Esophagus muscularis mucosa (tissue), 3 donors: ENCODE measurements at regions not wholly inside any gene's neighbourhood (a gene's known extent, or its start where the extent isn't known, plus 50 kb on each side); places are given as distances from the start of the nearest gene placed in this dataset.

ENCODE experiments used
- POLR2A ChIP-seq: fragments of 450-650 bp; IDR thresholded peaks from one replicate; pipeline ENCODE4 v1.6.1; 2017; ENCODE audit warnings: antibody characterized with exemption, moderate library complexity, mild to moderate bottlenecking, low read depth
- TF ChIP-seq, protein P1 (sequence below), 3 experiments: fragments of 200-600 bp in 2 of 3; fragments of 450-650 bp in 1 of 3; sonication (generic) in 2 of 3; IDR thresholded peaks; one replicate each; pipeline ENCODE4 v1.5.1; 2017 to 2019; ENCODE audit warnings: antibody characterized with exemption in 3 of 3, mild to moderate bottlenecking in 2 of 3, moderate library complexity in 1 of 3

DNA sequence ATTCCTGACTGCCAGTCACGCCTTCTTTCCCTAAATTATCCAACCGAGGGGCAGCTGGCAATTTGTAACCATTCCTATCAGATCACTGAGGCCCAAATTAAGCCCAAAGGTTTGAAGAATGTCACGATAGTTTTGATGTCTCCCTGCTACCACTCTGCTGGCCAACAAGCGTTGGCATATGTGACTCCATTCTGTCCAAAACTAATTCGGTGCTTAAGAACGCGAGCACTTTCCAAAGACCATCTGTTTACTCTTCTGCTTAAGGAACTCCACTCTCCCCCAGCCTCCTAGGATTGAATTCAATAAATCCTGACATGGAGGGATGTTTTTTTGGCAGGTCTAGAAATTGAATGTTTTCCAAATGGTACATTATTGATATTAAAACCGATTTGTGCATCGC is 131.5 kb upstream of the CTBP2 start:
- no peak for TF ChIP-seq POLR2A
- TF ChIP-seq, protein P1, sequence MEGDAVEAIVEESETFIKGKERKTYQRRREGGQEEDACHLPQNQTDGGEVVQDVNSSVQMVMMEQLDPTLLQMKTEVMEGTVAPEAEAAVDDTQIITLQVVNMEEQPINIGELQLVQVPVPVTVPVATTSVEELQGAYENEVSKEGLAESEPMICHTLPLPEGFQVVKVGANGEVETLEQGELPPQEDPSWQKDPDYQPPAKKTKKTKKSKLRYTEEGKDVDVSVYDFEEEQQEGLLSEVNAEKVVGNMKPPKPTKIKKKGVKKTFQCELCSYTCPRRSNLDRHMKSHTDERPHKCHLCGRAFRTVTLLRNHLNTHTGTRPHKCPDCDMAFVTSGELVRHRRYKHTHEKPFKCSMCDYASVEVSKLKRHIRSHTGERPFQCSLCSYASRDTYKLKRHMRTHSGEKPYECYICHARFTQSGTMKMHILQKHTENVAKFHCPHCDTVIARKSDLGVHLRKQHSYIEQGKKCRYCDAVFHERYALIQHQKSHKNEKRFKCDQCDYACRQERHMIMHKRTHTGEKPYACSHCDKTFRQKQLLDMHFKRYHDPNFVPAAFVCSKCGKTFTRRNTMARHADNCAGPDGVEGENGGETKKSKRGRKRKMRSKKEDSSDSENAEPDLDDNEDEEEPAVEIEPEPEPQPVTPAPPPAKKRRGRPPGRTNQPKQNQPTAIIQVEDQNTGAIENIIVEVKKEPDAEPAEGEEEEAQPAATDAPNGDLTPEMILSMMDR (IDR thresholded peaks at IDR 0.05) = no peak
